ENCODE measurements at regions not wholly inside any gene's neighbourhood (a gene's known extent, or its start where the extent isn't known, plus 50 kb on each side); places are given as distances from the start of the nearest gene placed in this dataset.

DNA sequence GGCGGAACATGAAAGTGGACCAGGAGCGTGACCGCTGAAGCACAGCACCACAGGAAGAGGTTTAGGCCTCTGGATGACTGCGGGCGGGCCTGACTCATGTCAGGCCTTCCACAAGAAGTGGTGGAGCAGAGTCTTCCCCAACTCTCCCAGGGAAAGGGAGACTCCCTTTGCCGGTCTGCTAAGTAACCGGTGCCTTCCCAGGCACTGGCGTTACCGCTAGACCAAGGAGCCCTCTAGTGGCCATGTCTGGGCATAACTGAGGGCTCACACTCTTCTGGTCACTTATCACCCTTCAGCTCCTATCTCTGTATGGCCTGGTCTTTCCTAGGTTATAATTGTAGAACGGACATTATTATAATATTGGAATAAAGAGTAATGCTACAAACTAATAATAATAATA is 1931.9 kb downstream of the TP53TG3F start:
- Histone ChIP-seq H3K4me1 (ENCODE audit: control insufficient read depth in 1 of 2, low read depth in 2 of 2) (no peaks in the 10 kb centered on the region), H3K27me3 (replicated peaks; ENCODE audit: insufficient read depth) (no peaks in the 10 kb centered on the region), H3K36me3 (no peaks in the 10 kb centered on the region), H3K9me3 (no peaks in the 10 kb centered on the region), H3K4me3 (no peak overlapping the region), H3K27ac (no peak overlapping the region)
- TF ChIP-seq, protein P1, sequence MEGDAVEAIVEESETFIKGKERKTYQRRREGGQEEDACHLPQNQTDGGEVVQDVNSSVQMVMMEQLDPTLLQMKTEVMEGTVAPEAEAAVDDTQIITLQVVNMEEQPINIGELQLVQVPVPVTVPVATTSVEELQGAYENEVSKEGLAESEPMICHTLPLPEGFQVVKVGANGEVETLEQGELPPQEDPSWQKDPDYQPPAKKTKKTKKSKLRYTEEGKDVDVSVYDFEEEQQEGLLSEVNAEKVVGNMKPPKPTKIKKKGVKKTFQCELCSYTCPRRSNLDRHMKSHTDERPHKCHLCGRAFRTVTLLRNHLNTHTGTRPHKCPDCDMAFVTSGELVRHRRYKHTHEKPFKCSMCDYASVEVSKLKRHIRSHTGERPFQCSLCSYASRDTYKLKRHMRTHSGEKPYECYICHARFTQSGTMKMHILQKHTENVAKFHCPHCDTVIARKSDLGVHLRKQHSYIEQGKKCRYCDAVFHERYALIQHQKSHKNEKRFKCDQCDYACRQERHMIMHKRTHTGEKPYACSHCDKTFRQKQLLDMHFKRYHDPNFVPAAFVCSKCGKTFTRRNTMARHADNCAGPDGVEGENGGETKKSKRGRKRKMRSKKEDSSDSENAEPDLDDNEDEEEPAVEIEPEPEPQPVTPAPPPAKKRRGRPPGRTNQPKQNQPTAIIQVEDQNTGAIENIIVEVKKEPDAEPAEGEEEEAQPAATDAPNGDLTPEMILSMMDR (IDR thresholded peaks at IDR 0.05) = no peak
- DNase-seq (ENCODE audit: low spot score) = no peak
- no peak for ATAC-seq (ENCODE audit: insufficient number of reproducible peaks, low FRiP score, low read depth)

DNA sequence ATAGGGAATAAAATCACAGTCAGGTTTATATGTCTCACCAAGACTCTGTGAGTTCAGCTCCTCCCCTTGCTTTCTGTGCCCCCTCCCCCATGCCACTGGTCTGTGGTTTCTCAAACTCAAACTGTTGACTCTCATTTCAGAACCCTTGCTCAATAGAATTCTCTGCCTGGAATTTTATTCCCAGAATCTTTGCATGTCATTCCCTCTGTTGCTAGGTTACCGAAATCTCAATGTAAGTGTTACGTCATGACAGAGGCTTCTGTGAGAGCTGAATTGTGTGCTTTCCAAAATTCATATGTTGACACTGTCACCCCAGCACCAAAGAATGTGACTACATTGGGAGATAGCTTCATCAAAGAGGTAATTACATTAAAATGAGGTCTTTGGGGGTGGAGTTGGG is 1938.8 kb downstream of the TP53TG3F start:
- TF ChIP-seq, protein P1 (IDR thresholded peaks at IDR 0.05) = no peak
- DNase-seq (ENCODE audit: low spot score) = no peak
- no peaks in the 10 kb centered on the region for H3K9me3 ChIP-seq
- H3K27me3 ChIP-seq (replicated peaks; ENCODE audit: insufficient read depth) = no peaks in the 10 kb centered on the region
- no peak for ATAC-seq (ENCODE audit: insufficient number of reproducible peaks, low FRiP score, low read depth)
- no peak overlapping the region for H3K27ac ChIP-seq
- H3K4me3 ChIP-seq = no peak overlapping the region
- no peaks in the 10 kb centered on the region for H3K4me1 ChIP-seq (ENCODE audit: control insufficient read depth in 1 of 2, low read depth in 2 of 2)
- H3K36me3 ChIP-seq = no peaks in the 10 kb centered on the region

DNA sequence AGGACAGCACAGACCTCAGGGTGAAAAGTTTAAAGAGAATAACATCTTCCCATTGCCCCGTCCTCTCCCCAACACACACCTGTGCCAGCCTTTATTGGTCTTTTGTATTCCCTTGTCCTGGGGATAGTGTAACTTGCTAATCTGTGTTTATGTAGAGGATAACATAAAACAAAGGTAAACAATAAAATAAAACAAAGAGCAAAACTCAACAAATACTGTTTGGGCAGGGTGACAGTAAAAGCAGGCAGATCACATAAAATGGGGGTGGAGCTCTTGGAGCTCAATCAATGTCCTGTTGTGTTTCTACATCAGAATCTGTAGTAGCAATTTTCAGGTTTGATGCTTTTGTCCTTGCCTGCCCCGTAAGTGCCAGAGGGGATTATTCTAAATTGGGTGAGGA is 1939.7 kb downstream of the TP53TG3F start:
- ATAC-seq (ENCODE audit: insufficient number of reproducible peaks, low FRiP score, low read depth) = no peak
- Histone ChIP-seq H3K27ac (no peak overlapping the region), H3K36me3 (no peaks in the 10 kb centered on the region), H3K4me1 (ENCODE audit: control insufficient read depth in 1 of 2, low read depth in 2 of 2) (no peaks in the 10 kb centered on the region), H3K4me3 (no peak overlapping the region), H3K9me3 (no peaks in the 10 kb centered on the region), H3K27me3 (replicated peaks; ENCODE audit: insufficient read depth) (no peaks in the 10 kb centered on the region)
- no peak for DNase-seq (ENCODE audit: low spot score)
- TF ChIP-seq, protein P1 (IDR thresholded peaks at IDR 0.05) = no peak

DNA sequence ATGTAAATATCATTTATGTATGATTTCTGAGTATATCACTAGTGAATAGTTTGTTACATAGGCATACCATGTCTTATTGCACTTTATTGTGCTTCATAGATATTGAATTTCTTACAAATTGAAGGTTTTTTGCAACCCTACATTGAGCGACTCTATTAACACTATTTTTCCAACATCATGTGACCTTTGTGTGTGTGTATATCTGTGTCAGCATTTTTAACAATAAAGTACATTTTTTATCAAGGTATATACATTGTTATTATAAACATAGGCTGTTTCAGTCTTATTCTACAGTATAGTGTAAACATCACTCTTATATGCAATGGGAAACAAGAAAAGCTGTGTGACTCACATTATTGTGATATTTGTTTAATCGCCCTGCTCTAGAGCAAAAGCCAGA is 1944.9 kb downstream of the TP53TG3F start:
- H3K4me3 ChIP-seq = no peak overlapping the region

DNA sequence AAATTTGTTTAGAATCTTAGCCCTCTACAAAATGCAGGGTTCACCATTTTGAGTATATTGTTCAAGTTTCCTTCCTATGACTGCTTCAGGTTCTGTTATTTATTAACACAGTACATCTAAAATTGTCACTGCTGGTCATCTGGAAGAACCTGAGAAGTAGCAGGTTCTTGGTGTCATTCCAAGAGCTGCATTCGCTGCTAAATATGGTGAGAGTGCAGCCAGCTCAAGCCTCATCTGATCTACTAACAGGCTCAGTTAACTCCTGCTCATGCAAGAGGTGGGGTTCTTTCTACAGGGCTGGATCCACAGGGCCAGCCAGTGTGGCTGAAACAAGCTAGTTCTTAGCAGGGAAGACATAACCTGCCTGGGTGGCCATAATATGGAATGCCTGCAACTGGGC is 1946.1 kb downstream of the TP53TG3F start:
- ATAC-seq (ENCODE audit: insufficient number of reproducible peaks, low FRiP score, low read depth) (no peak), DNase-seq (ENCODE audit: low spot score) (no peak)
- H3K27me3 ChIP-seq (replicated peaks; ENCODE audit: insufficient read depth) = no peaks in the 10 kb centered on the region
- H3K4me3 ChIP-seq = no peak overlapping the region
- TF ChIP-seq, protein P1 (IDR thresholded peaks at IDR 0.05) = no peak
- H3K9me3 ChIP-seq = no peaks in the 10 kb centered on the region
- no peaks in the 10 kb centered on the region for H3K36me3 ChIP-seq
- H3K27ac ChIP-seq = no peak overlapping the region
- no peaks in the 10 kb centered on the region for H3K4me1 ChIP-seq (ENCODE audit: control insufficient read depth in 1 of 2, low read depth in 2 of 2)

More for the DNA sequence above, 1944.9 kb downstream of the TP53TG3F start:
- TF ChIP-seq, protein P1 (IDR thresholded peaks at IDR 0.05) = no peak
- Histone ChIP-seq H3K27ac (no peak overlapping the region), H3K9me3 (no peaks in the 10 kb centered on the region), H3K36me3 (no peaks in the 10 kb centered on the region), H3K4me1 (ENCODE audit: control insufficient read depth in 1 of 2, low read depth in 2 of 2) (no peaks in the 10 kb centered on the region), H3K27me3 (replicated peaks; ENCODE audit: insufficient read depth) (no peaks in the 10 kb centered on the region)
- ATAC-seq (ENCODE audit: insufficient number of reproducible peaks, low FRiP score, low read depth) (no peak), DNase-seq (ENCODE audit: low spot score) (no peak)

All from thoracic aorta (tissue), 2 donors.